ENCODE measurements at regions not wholly inside any gene's neighbourhood (a gene's known extent, or its start where the extent isn't known, plus 50 kb on each side); places are given as distances from the start of the nearest gene placed in this dataset.

DNA sequence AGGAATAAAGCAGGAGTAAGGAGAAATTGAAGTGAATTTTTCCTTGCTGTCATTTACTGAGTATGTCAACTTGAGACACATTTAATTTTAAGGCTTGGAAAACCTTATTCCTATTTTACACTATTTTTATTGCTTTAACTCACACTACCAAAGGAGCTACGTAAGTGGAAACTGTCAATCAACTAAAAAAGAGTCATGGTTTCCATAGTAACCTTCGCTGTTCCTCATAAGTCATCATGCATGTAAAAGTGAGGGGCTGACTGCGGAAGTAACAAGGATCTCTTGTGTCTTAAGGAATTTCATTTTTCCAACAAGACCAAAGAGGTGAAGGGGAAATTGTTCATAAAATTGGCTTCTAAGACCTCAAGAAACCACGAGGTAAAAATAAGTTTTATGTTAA lies 516.2 kb upstream of the CA10 start:
- H3K27me3 ChIP-seq (ENCODE audit: insufficient read depth, low read length) = no peaks in the 10 kb centered on the region
- H3K36me3 ChIP-seq (ENCODE audit: control insufficient read depth in 1 of 2, insufficient read depth in 2 of 2, low read length in 2 of 2) = no peaks in the 10 kb centered on the region
- no peaks in the 10 kb centered on the region for H4K20me1 ChIP-seq (ENCODE audit: insufficient read depth)
- H3K9ac ChIP-seq (ENCODE audit: low read length) = no peak overlapping the region
- DNase-seq (ENCODE audit: low read depth, low spot score) (no peak), ATAC-seq (no peak)
- no peak overlapping the region for H3K4me3 ChIP-seq (replicated peaks in 1 of 2; ENCODE audit: low read depth in 1 of 2, low read length in 2 of 2)
- CTCF ChIA-PET = no interaction called here
- RAD21 ChIA-PET (ENCODE audit: low non-redundant PET in 1 of 2, low total read pairs in 2 of 2, uncharacterized antibody in 2 of 2, unreplicated experiment in 2 of 2) = no interaction called here
- no peak overlapping the region for H2AFZ ChIP-seq (ENCODE audit: low read depth, low read length, poor library complexity, severe bottlenecking)
- TF ChIP-seq, protein P1, sequence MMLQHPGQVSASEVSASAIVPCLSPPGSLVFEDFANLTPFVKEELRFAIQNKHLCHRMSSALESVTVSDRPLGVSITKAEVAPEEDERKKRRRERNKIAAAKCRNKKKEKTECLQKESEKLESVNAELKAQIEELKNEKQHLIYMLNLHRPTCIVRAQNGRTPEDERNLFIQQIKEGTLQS (IDR thresholded peaks at IDR 0.05) = no peak
- TF ChIP-seq, protein P2, sequence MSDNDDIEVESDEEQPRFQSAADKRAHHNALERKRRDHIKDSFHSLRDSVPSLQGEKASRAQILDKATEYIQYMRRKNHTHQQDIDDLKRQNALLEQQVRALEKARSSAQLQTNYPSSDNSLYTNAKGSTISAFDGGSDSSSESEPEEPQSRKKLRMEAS (IDR thresholded peaks at IDR 0.05) = no peak
- TF ChIP-seq EGR1 (IDR thresholded peaks at IDR 0.05; ENCODE audit: low read depth) (no peak), EZH2phosphoT487 (IDR thresholded peaks at IDR 0.05; ENCODE audit: borderline replicate concordance) (no peak), POLR2A (IDR thresholded peaks at IDR 0.05; ENCODE audit: borderline replicate concordance, extremely low read depth, insufficient read depth, insufficient read length) (no peak), SRF (IDR thresholded peaks at IDR 0.05; ENCODE audit: low read depth) (no peak), SIN3A (IDR thresholded peaks at IDR 0.05; ENCODE audit: low read depth) (no peak), FOSL1 (IDR thresholded peaks at IDR 0.05; ENCODE audit: low read depth) (no peak), JUND (IDR thresholded peaks at IDR 0.05) (no peak), ZFX (IDR thresholded peaks at IDR 0.05) (no peak), ELF1 (IDR thresholded peaks at IDR 0.05; ENCODE audit: borderline replicate concordance, low read depth) (no peak), TCF7L2 (IDR thresholded peaks at IDR 0.05; ENCODE audit: borderline replicate concordance, extremely low read depth, insufficient read depth, insufficient read length) (no peak), SP1 (IDR thresholded peaks at IDR 0.05; ENCODE audit: low read depth) (no peak)
- TF ChIP-seq, protein P3, sequence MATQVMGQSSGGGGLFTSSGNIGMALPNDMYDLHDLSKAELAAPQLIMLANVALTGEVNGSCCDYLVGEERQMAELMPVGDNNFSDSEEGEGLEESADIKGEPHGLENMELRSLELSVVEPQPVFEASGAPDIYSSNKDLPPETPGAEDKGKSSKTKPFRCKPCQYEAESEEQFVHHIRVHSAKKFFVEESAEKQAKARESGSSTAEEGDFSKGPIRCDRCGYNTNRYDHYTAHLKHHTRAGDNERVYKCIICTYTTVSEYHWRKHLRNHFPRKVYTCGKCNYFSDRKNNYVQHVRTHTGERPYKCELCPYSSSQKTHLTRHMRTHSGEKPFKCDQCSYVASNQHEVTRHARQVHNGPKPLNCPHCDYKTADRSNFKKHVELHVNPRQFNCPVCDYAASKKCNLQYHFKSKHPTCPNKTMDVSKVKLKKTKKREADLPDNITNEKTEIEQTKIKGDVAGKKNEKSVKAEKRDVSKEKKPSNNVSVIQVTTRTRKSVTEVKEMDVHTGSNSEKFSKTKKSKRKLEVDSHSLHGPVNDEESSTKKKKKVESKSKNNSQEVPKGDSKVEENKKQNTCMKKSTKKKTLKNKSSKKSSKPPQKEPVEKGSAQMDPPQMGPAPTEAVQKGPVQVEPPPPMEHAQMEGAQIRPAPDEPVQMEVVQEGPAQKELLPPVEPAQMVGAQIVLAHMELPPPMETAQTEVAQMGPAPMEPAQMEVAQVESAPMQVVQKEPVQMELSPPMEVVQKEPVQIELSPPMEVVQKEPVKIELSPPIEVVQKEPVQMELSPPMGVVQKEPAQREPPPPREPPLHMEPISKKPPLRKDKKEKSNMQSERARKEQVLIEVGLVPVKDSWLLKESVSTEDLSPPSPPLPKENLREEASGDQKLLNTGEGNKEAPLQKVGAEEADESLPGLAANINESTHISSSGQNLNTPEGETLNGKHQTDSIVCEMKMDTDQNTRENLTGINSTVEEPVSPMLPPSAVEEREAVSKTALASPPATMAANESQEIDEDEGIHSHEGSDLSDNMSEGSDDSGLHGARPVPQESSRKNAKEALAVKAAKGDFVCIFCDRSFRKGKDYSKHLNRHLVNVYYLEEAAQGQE (IDR thresholded peaks at IDR 0.05; ENCODE audit: low read depth) = no peak
- TF ChIP-seq, protein P4, sequence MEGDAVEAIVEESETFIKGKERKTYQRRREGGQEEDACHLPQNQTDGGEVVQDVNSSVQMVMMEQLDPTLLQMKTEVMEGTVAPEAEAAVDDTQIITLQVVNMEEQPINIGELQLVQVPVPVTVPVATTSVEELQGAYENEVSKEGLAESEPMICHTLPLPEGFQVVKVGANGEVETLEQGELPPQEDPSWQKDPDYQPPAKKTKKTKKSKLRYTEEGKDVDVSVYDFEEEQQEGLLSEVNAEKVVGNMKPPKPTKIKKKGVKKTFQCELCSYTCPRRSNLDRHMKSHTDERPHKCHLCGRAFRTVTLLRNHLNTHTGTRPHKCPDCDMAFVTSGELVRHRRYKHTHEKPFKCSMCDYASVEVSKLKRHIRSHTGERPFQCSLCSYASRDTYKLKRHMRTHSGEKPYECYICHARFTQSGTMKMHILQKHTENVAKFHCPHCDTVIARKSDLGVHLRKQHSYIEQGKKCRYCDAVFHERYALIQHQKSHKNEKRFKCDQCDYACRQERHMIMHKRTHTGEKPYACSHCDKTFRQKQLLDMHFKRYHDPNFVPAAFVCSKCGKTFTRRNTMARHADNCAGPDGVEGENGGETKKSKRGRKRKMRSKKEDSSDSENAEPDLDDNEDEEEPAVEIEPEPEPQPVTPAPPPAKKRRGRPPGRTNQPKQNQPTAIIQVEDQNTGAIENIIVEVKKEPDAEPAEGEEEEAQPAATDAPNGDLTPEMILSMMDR (IDR thresholded peaks at IDR 0.05 in 2 of 3, conservative IDR thresholded peaks at IDR 0.05 in 1 of 3; ENCODE audit: borderline replicate concordance in 1 of 3, insufficient read depth in 1 of 3, low read depth in 2 of 3, low read length in 2 of 3) = no peak
- no peak overlapping the region for H3K4me2 ChIP-seq (ENCODE audit: low read length)
- POLR2A ChIA-PET = no interaction called here
- H3K9me2 ChIP-seq (ENCODE audit: insufficient read depth) = no peaks in the 10 kb centered on the region
- peaks cover 45 to 47% of the 10 kb centered on the region in 2 experiments; a peak in 3 of 4 replicates for H3K9me3 ChIP-seq (ENCODE audit: control insufficient read depth in 1 of 2, insufficient read depth in 1 of 2, low read depth in 1 of 2, low read length in 2 of 2)
- BruUV-seq (replicated peaks) = no TSS peak
- no peak overlapping the region for H3K27ac ChIP-seq (ENCODE audit: low read depth, low read length)
- intact Hi-C loops (cut with micrococcal nuclease) = no loop called here
- H3K79me2 ChIP-seq (ENCODE audit: insufficient read depth, low read length) = no peaks in the 10 kb centered on the region
- no peaks in the 10 kb centered on the region for H3K4me1 ChIP-seq (ENCODE audit: control insufficient read depth in 1 of 2, insufficient read depth in 2 of 2, low read length in 2 of 2)

Data from HCT116 (cell line).